Coronary artery (tissue), 2 donors: ENCODE measurements at regions not wholly inside any gene's neighbourhood (a gene's known extent, or its start where the extent isn't known, plus 50 kb on each side); places are given as distances from the start of the nearest gene placed in this dataset.

Experiments
- DNase-seq: peaks from one replicate; pipeline ENCODE4 v3.0.0-alpha.2; 2017; ENCODE audit warnings: low spot score
- H3K27ac ChIP-seq, 2 donors: fragments of 200-600 bp; sonication (generic); one replicate each; pipeline ENCODE4 v1.5.1; 2016 to 2019
- H3K4me3 ChIP-seq: fragments of 200-600 bp; sonication (generic); 2 replicates; pipeline ENCODE4 v1.5.1; 2016; ENCODE audit warnings: mild to moderate bottlenecking, moderate library complexity
- CTCF ChIP-seq: fragments of 200-600 bp; sonication (generic); IDR thresholded peaks from one replicate; pipeline ENCODE4 v1.5.1; 2019; ENCODE audit warnings: antibody characterized with exemption

GRCh38 chr19:31991984-31992655 lies 353.3 kb upstream of the ZNF507 start:
- no peak overlapping the region for H3K27ac ChIP-seq
- DNase-seq, result no peak
- H3K4me3 ChIP-seq, result no peak overlapping the region
- TF ChIP-seq CTCF, result no peak

- no peak overlapping the region for H3K4me3 ChIP-seq
- no peak overlapping the region for H3K27ac ChIP-seq
- DNase-seq, result no peak
- TF ChIP-seq CTCF, result no peak
Measured at GRCh38 chr19:31992750-31993149, 352.7 kb upstream of the ZNF507 start.

GRCh38 chr19:31995546-31995945 lies 349.9 kb upstream of the ZNF507 start:
- no peak overlapping the region for H3K27ac ChIP-seq
- TF ChIP-seq CTCF, result no peak
- H3K4me3 ChIP-seq, result no peak overlapping the region
- DNase-seq, result no peak

GRCh38 chr19:32010071-32010470 lies 335.3 kb upstream of the ZNF507 start:
- Histone ChIP-seq H3K27ac (no peak overlapping the region), H3K4me3 (no peak overlapping the region)
- no peak for DNase-seq
- no peak for TF ChIP-seq CTCF

- H3K4me3 ChIP-seq, result no peak overlapping the region
- TF ChIP-seq CTCF, result no peak
- no peak for DNase-seq
- no peak overlapping the region for H3K27ac ChIP-seq
Measured at GRCh38 chr19:32012206-32012605, 333.2 kb upstream of the ZNF507 start.

- H3K27ac ChIP-seq, result no peak overlapping the region
- no peak for DNase-seq
- no peak overlapping the region for H3K4me3 ChIP-seq
- no peak for TF ChIP-seq CTCF
Measured at GRCh38 chr19:32012886-32013631, 332.4 kb upstream of the ZNF507 start.
